ENCODE measurements at regions not wholly inside any gene's neighbourhood (a gene's known extent, or its start where the extent isn't known, plus 50 kb on each side); places are given as distances from the start of the nearest gene placed in this dataset.

DNA sequence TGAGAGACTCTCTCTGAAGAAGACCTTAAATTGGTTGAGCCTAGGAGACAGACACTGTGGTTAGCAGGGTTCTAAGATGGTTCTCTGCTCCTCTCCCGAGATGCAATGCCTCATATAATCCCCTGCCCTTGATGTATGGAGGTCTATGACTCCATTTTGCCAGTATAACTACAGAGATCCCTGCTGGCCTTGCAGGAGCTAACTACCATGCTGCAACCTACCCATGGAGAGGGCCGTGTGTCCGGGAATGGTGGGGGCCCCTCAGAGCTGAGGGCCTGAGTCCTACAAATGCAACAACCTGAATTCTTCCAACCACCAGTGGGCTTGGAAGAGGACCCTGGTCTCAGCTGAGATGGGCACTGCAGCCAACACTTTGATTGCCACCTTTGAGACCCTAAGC lies 388.0 kb downstream of the SETD4 start:
- TF ChIP-seq EZH2 (IDR thresholded peaks at IDR 0.05; ENCODE audit: insufficient read depth, poor library complexity, severe bottlenecking) (no peak), EZH2phosphoT487 (IDR thresholded peaks at IDR 0.05; ENCODE audit: insufficient read depth, low read depth) (no peak)
